B cell (primary cell): ENCODE measurements at regions not wholly inside any gene's neighbourhood (a gene's known extent, or its start where the extent isn't known, plus 50 kb on each side); places are given as distances from the start of the nearest gene placed in this dataset.

Experiments
- ATAC-seq: fragments of 200-7000 bp; cut with Tn5 transposase; one replicate; pipeline ENCODE4 v1.10.0; 2021; ENCODE audit warnings: low read depth, mild to moderate bottlenecking, moderate number of reproducible peaks, moderate library complexity
- CTCF ChIA-PET: fragments of 350-600 bp; sonication (Branson Sonifier 250); formaldehyde crosslinking; loops from one replicate; lab custom pipeline; 2021; ENCODE audit warnings: antibody characterized with exemption, inconsistent platforms; lab: Charles Lee
- POLR2A ChIA-PET: fragments of 350-600 bp; sonication (Branson Sonifier 250); formaldehyde crosslinking; loops from one replicate; lab custom pipeline; 2021; ENCODE audit warnings: antibody characterized with exemption; lab: Charles Lee
- DNase-seq: peaks from one replicate; pipeline ENCODE4 v3.0.0; 2013
- H2AFZ ChIP-seq: 2 replicates; pipeline ENCODE4 v1.6.1; 2012; ENCODE audit warnings: mild to moderate bottlenecking, low read depth, low read length; ENCODE audit not compliant: insufficient read depth, poor library complexity, severe bottlenecking
- H3K27ac ChIP-seq, 2 donors: 1 replicate in 1 of 2; 2 replicates in 1 of 2; pipeline ENCODE4 v1.5.1; 2012 to 2013; ENCODE audit warnings: low read length in 2 of 2, mild to moderate bottlenecking in 2 of 2, moderate library complexity in 1 of 2
- H3K27me3 ChIP-seq, 4 experiments: fragments of 200-600 bp in 1 of 4; sonication (generic) in 1 of 4; replicated peaks in 1 of 4; 1 replicate in 2 of 4; 2 replicates in 2 of 4; pipeline versions ENCODE4 v1.6.1 to v1.7.0; 2013 to 2016; ENCODE audit warnings: low read length in 3 of 4, mild to moderate bottlenecking in 2 of 4, mixed read lengths in 1 of 4, moderate library complexity in 1 of 4; ENCODE audit not compliant: insufficient read depth in 4 of 4, control insufficient read depth in 3 of 4; ENCODE audit errors: control extremely low read depth in 1 of 4
- H3K36me3 ChIP-seq, 2 experiments: replicated peaks in 1 of 2; 1 replicate in 1 of 2; 2 replicates in 1 of 2; pipeline versions ENCODE4 v1.6.1 to v1.7.1; 2013; ENCODE audit warnings: low read length in 1 of 2; ENCODE audit not compliant: insufficient read depth in 2 of 2, control insufficient read depth in 1 of 2; ENCODE audit errors: control extremely low read depth in 1 of 2, extremely low read depth in 1 of 2
- H3K4me1 ChIP-seq, 2 donors: fragments of 200-600 bp in 1 of 2; sonication (generic) in 1 of 2; 1 replicate in 1 of 2; 2 replicates in 1 of 2; pipeline versions ENCODE4 v1.5.1 to v1.6.1; 2013 to 2017; ENCODE audit warnings: low read length in 2 of 2; ENCODE audit not compliant: control insufficient read depth in 2 of 2, insufficient read depth in 2 of 2
- H3K4me2 ChIP-seq: replicated peaks from 2 replicates; pipeline ENCODE3; 2012; ENCODE audit warnings: mild to moderate bottlenecking, low read depth, low read length; ENCODE audit not compliant: poor library complexity, severe bottlenecking
- H3K4me3 ChIP-seq, 5 experiments: fragments of 200-600 bp in 1 of 5; sonication (generic) in 1 of 5; 1 replicate in 3 of 5; 2 replicates in 2 of 5; pipeline versions ENCODE4 v1.5.1 to v1.7.0; 2011 to 2016; ENCODE audit warnings: low read length in 4 of 5, mild to moderate bottlenecking in 4 of 5, low read depth in 2 of 5, control low read depth in 1 of 5, moderate library complexity in 1 of 5; ENCODE audit not compliant: insufficient read depth in 1 of 5; ENCODE audit errors: control extremely low read depth in 1 of 5, extremely low read depth in 1 of 5
- H3K79me2 ChIP-seq: fragments of 200-600 bp; sonication (generic); one replicate; pipeline ENCODE4 v1.6.0; 2016; ENCODE audit warnings: low read length; ENCODE audit not compliant: control insufficient read depth, insufficient read depth
- H3K9ac ChIP-seq: fragments of 200-600 bp; sonication (generic); 2 replicates; pipeline ENCODE4 v1.6.1; 2017; ENCODE audit warnings: mild to moderate bottlenecking, low read length, moderate library complexity
- H3K9me3 ChIP-seq, 3 donors: one replicate each; pipeline versions ENCODE4 v1.6.1 to v1.7.1; 2013; ENCODE audit warnings: low read length in 2 of 3; ENCODE audit not compliant: control insufficient read depth in 2 of 3, insufficient read depth in 1 of 3; ENCODE audit errors: control extremely low read depth in 1 of 3
- H4K20me1 ChIP-seq: 2 replicates; pipeline ENCODE4 v1.6.0; 2012; ENCODE audit warnings: mild to moderate bottlenecking, low read length; ENCODE audit not compliant: insufficient read depth, control insufficient read depth, poor library complexity, severe bottlenecking
- H3K27ac Mint-ChIP-seq: one replicate; pipeline ENCODE4 v1.8.0; 2021; ENCODE audit warnings: mixed read lengths
- H3K27me3 Mint-ChIP-seq: one replicate; pipeline ENCODE4 v1.8.0; 2021; ENCODE audit warnings: mixed read lengths
- H3K4me1 Mint-ChIP-seq: one replicate; pipeline ENCODE4 v1.8.0; 2021; ENCODE audit warnings: mixed read lengths
- H3K4me3 Mint-ChIP-seq: one replicate; pipeline ENCODE4 v1.8.0; 2021; ENCODE audit warnings: mixed read lengths
- H3K9me3 Mint-ChIP-seq: one replicate; pipeline ENCODE4 v1.8.0; 2022; ENCODE audit warnings: mixed read lengths; ENCODE audit not compliant: insufficient read depth
- EZH2 ChIP-seq: IDR thresholded peaks from 2 replicates; pipeline ENCODE4 v1.6.1; 2012; ENCODE audit warnings: borderline replicate concordance, low read depth, mild to moderate bottlenecking, moderate library complexity, low read length; ENCODE audit not compliant: insufficient read depth, poor library complexity, severe bottlenecking
- WGBS: methylation state at CpG from one replicate; pipeline ENCODE4 v1.1.5; 2013; ENCODE audit warnings: missing lambda C conversion rate; ENCODE audit not compliant: insufficient coverage; 5-methylcytosine and 5-hydroxymethylcytosine counted together
- intact Hi-C: fragments of 100-400 bp; cut with micrococcal nuclease; formaldehyde crosslinking; loops from one replicate; pipeline ENCODE4 v1.10.0; 2022
- TF ChIP-seq, protein P1 (sequence below): fragments of 200-600 bp; IDR thresholded peaks from one replicate; pipeline ENCODE4 v1.8.0; 2022; ENCODE audit warnings: antibody characterized with exemption, mild to moderate bottlenecking

DNA sequence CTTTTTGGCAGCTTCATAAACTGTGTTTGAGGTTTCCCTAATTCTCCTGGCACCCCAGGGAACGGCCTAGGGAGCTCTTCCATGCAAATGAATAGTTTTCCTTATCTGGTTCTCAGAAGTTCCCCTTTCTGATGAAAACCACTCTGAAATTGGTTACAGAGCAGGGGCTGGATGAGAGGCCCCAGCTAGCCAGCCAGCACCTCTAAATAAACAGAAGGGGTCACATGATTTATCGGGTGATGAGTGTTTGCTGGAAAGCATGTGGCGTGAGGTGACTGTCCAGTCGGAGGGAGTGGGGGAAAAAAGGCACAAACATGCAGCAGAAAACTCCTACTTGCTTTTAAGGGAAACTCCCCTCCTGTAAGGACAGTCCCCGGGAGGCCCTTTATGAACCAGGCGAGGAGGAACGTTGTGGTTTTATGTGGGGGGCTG lies 261.2 kb upstream of the ANKRD55 start:
- no peak for TF ChIP-seq EZH2
- TF ChIP-seq, protein P1, sequence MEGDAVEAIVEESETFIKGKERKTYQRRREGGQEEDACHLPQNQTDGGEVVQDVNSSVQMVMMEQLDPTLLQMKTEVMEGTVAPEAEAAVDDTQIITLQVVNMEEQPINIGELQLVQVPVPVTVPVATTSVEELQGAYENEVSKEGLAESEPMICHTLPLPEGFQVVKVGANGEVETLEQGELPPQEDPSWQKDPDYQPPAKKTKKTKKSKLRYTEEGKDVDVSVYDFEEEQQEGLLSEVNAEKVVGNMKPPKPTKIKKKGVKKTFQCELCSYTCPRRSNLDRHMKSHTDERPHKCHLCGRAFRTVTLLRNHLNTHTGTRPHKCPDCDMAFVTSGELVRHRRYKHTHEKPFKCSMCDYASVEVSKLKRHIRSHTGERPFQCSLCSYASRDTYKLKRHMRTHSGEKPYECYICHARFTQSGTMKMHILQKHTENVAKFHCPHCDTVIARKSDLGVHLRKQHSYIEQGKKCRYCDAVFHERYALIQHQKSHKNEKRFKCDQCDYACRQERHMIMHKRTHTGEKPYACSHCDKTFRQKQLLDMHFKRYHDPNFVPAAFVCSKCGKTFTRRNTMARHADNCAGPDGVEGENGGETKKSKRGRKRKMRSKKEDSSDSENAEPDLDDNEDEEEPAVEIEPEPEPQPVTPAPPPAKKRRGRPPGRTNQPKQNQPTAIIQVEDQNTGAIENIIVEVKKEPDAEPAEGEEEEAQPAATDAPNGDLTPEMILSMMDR: no peak
- no peak overlapping the region for H3K4me3 Mint-ChIP-seq
- Histone ChIP-seq H3K79me2 (no peaks in the 10 kb centered on the region), H3K9ac (no peak overlapping the region), H3K4me3 (no peak overlapping the region), H4K20me1 (no peaks in the 10 kb centered on the region), H3K27me3 (no peaks in the 10 kb centered on the region), H3K9me3 (peaks cover 0 to 9% (median 0%) of the 10 kb centered on the region in 3 donors), H3K4me1 (peaks cover 21 to 22% of the 10 kb centered on the region in 2 donors), H3K36me3 (no peaks in the 10 kb centered on the region), H3K27ac (no peak overlapping the region), H3K4me2 (no peak overlapping the region), H2AFZ (peak overlapping the region; percentile 5)
- H3K27ac Mint-ChIP-seq: no peak overlapping the region
- H3K9me3 Mint-ChIP-seq: no peaks in the 10 kb centered on the region
- intact Hi-C loops: no loop called here
- POLR2A ChIA-PET: interaction anchor here (0.7 kb wide), 1 partner anchor 204 kb away, joined by 3 read pairs; no protein-coding TSS in a partner anchor
- CTCF ChIA-PET: interaction anchor here (1.0 kb wide), 1 partner anchor 348 kb away, joined by 3 read pairs; no protein-coding TSS in a partner anchor
- WGBS: 50% methylated on average over 3 of the region's 7 CpGs
- no peak for DNase-seq
- H3K4me1 Mint-ChIP-seq: peaks cover 15% of the 10 kb centered on the region
- H3K27me3 Mint-ChIP-seq: no peaks in the 10 kb centered on the region
- ATAC-seq: peak; percentile 17

DNA sequence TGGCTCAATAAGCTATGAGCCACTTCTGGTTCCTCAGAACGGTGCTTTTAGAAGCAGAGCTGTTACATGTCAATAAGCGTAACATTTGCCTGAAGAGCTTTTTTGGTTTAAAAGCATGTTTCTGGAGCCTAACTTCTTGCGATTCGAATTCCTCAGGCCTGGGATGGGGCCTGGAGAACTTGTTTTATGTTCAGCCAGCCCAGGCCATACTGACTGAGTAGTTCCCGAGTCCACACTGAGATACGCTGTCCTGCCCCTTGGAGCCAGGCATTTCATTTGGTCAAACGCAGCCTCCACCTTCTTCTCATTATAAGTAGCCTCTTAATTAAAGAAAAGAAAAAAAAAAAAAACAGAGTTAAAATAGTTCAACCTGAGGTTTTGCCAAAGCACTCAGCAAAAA lies 260.6 kb upstream of the ANKRD55 start:
- Histone ChIP-seq H3K36me3 (no peaks in the 10 kb centered on the region), H3K4me1 (peaks cover 21 to 22% of the 10 kb centered on the region in 2 donors), H4K20me1 (no peaks in the 10 kb centered on the region), H3K9me3 (peaks cover 0 to 5% (median 0%) of the 10 kb centered on the region in 3 donors), H3K9ac (no peak overlapping the region), H3K4me3 (no peak overlapping the region), H3K27me3 (no peaks in the 10 kb centered on the region), H3K79me2 (no peaks in the 10 kb centered on the region), H3K27ac (no peak overlapping the region), H3K4me2 (no peak overlapping the region), H2AFZ (no peak overlapping the region)
- ATAC-seq (no peak), DNase-seq (no peak)
- Mint-ChIP-seq H3K27me3 (no peaks in the 10 kb centered on the region), H3K4me3 (no peak overlapping the region), H3K27ac (no peak overlapping the region), H3K4me1 (peaks cover 15% of the 10 kb centered on the region), H3K9me3 (no peaks in the 10 kb centered on the region)
- intact Hi-C loops: no loop called here
- POLR2A ChIA-PET: interaction anchor here (0.6 to 0.7 kb wide), 2 partner anchors 25 to 204 kb away, joined by 3 to 5 read pairs; no protein-coding TSS in a partner anchor
- no peak for TF ChIP-seq EZH2
- TF ChIP-seq, protein P1: no peak
- CTCF ChIA-PET: interaction anchor here (1.0 kb wide), 2 partner anchors 345 to 348 kb away, joined by 3 read pairs; no protein-coding TSS in a partner anchor
- 74% methylated on average over 4 of the region's 7 CpGs for WGBS
